ENCODE measurements at regions not wholly inside any gene's neighbourhood (a gene's known extent, or its start where the extent isn't known, plus 50 kb on each side); places are given as distances from the start of the nearest gene placed in this dataset.

GRCh38 chr6:112579601-112580000, 232.5 kb downstream of the RFPL4B start:
- no peak for TF ChIP-seq CTCF (conservative IDR thresholded peaks at IDR 0.05)
- no peak for TF ChIP-seq ZFX (IDR thresholded peaks at IDR 0.05)
- no peak overlapping the region for H3K27ac ChIP-seq

GRCh38 chr6:112581015-112581414, 233.9 kb downstream of the RFPL4B start:
- TF ChIP-seq CTCF (conservative IDR thresholded peaks at IDR 0.05), result no peak
- TF ChIP-seq ZFX (IDR thresholded peaks at IDR 0.05), result no peak
- no peak overlapping the region for H3K27ac ChIP-seq

GRCh38 chr6:112590326-112590725, 243.2 kb downstream of the RFPL4B start:
- TF ChIP-seq ZFX (IDR thresholded peaks at IDR 0.05), result no peak
- no peak for TF ChIP-seq CTCF (conservative IDR thresholded peaks at IDR 0.05)

GRCh38 chr6:112591329-112591728, 244.2 kb downstream of the RFPL4B start:
- H3K27ac ChIP-seq, result no peak overlapping the region
- TF ChIP-seq ZFX (IDR thresholded peaks at IDR 0.05) (no peak), CTCF (conservative IDR thresholded peaks at IDR 0.05) (no peak)

More at GRCh38 chr6:112590326-112590725, 243.2 kb downstream of the RFPL4B start:
- H3K27ac ChIP-seq, result no peak overlapping the region

- H3K27ac ChIP-seq, result no peak overlapping the region
- TF ChIP-seq CTCF (conservative IDR thresholded peaks at IDR 0.05), result no peak
- no peak for TF ChIP-seq ZFX (IDR thresholded peaks at IDR 0.05)
Observed at GRCh38 chr6:112592159-112592558, 245.0 kb downstream of the RFPL4B start.

- no peak overlapping the region for H3K27ac ChIP-seq
- TF ChIP-seq CTCF (conservative IDR thresholded peaks at IDR 0.05) (no peak), ZFX (IDR thresholded peaks at IDR 0.05) (no peak)
Observed at GRCh38 chr6:112594886-112595594, 247.9 kb downstream of the RFPL4B start.

GRCh38 chr6:112595841-112596240, 248.7 kb downstream of the RFPL4B start:
- TF ChIP-seq ZFX (IDR thresholded peaks at IDR 0.05) (no peak), CTCF (conservative IDR thresholded peaks at IDR 0.05) (no peak)

More at GRCh38 chr6:112595841-112596240, 248.7 kb downstream of the RFPL4B start:
- no peak overlapping the region for H3K27ac ChIP-seq

All from C4-2B (cell line).